ENCODE measurements at regions not wholly inside any gene's neighbourhood (a gene's known extent, or its start where the extent isn't known, plus 50 kb on each side); places are given as distances from the start of the nearest gene placed in this dataset.

- peaks cover 14% of the 10 kb centered on the region for H3K79me2 ChIP-seq (replicated peaks; ENCODE audit: insufficient read depth)
- H3K27ac Mint-ChIP-seq, result no peak overlapping the region
- peaks cover 2% of the 10 kb centered on the region for H3K27me3 Mint-ChIP-seq (ENCODE audit: insufficient read depth, low read depth, poor library complexity)
- peaks cover 19% of the 10 kb centered on the region for H3K4me1 ChIP-seq (ENCODE audit: insufficient read depth)
- no peaks in the 10 kb centered on the region for H3K36me3 Mint-ChIP-seq (ENCODE audit: low read depth)
- H3K4me1 Mint-ChIP-seq, result peaks cover 13% of the 10 kb centered on the region
- H4K20me1 ChIP-seq (replicated peaks; ENCODE audit: insufficient read depth), result peaks cover 6% of the 10 kb centered on the region; the same call in 1 of the 2 replicates
- H3K9me3 Mint-ChIP-seq, result no peaks in the 10 kb centered on the region
- TF ChIP-seq ZNF331 (CRISPR knock-in tag; IDR thresholded peaks at IDR 0.05; ENCODE audit: low read depth), result no peak
- TF ChIP-seq NANOG (IDR thresholded peaks at IDR 0.05; ENCODE audit: borderline replicate concordance), result no peak
- TF ChIP-seq ZNF462 (CRISPR knock-in tag; IDR thresholded peaks at IDR 0.05), result no peak
- TF ChIP-seq CREB1 (CRISPR knock-in tag; IDR thresholded peaks at IDR 0.05; ENCODE audit: low read depth), result no peak
- no peak for TF ChIP-seq EZH2phosphoT487 (IDR thresholded peaks at IDR 0.05; ENCODE audit: unreplicated experiment)
- TF ChIP-seq JUNB (IDR thresholded peaks at IDR 0.05; ENCODE audit: unreplicated experiment), result no peak
- TF ChIP-seq CTCF (conservative IDR thresholded peaks at IDR 0.05; ENCODE audit: low read depth in 2 of 2), result no peak
- TF ChIP-seq ZNF114 (CRISPR knock-in tag; IDR thresholded peaks at IDR 0.05), result no peak
- no peak for TF ChIP-seq POLR2AphosphoS5 (IDR thresholded peaks at IDR 0.05; ENCODE audit: low read depth)
- TF ChIP-seq REST (IDR thresholded peaks at IDR 0.05; ENCODE audit: unreplicated experiment), result no peak
- no peak for TF ChIP-seq ETS1 (IDR thresholded peaks at IDR 0.05)
- no peak for TF ChIP-seq STAT1 (IDR thresholded peaks at IDR 0.05; ENCODE audit: unreplicated experiment)
- TF ChIP-seq EZH2 (IDR thresholded peaks at IDR 0.05; ENCODE audit: low read depth, unreplicated experiment), result no peak
- no peaks in the 10 kb centered on the region for H3K27me3 ChIP-seq (ENCODE audit: insufficient read depth)
- no peak overlapping the region for H3K4me3 ChIP-seq
- no peak overlapping the region for H2AFZ ChIP-seq
- H3K4me3 Mint-ChIP-seq, result no peak overlapping the region
- no peaks in the 10 kb centered on the region for H3K36me3 ChIP-seq (ENCODE audit: insufficient read depth)
- no peak for DNase-seq (ENCODE audit: low spot score)
- no peaks in the 10 kb centered on the region for H3F3A ChIP-seq (replicated peaks; ENCODE audit: low read depth)
- H3K4me2 ChIP-seq, result no peak overlapping the region
- H3K9me2 ChIP-seq (ENCODE audit: insufficient read depth), result peaks cover 17% of the 10 kb centered on the region
- ATAC-seq, result no peak
- no peak overlapping the region for H3K27ac ChIP-seq (ENCODE audit: low read depth)
Measured at GRCh38 chr13:22111961-22112360, 441.1 kb downstream of the FGF9 start.

Data from GM23338 (cell line).